ENCODE measurements at regions not wholly inside any gene's neighbourhood (a gene's known extent, or its start where the extent isn't known, plus 50 kb on each side); places are given as distances from the start of the nearest gene placed in this dataset.

- no peaks in the 10 kb centered on the region for H3K36me3 ChIP-seq (ENCODE audit: insufficient read depth, low read length)
- H3K9ac ChIP-seq (ENCODE audit: low read depth, low read length), result no peak overlapping the region
- H3K9me3 ChIP-seq (ENCODE audit: control insufficient read depth, insufficient read depth, low read length), result no peaks in the 10 kb centered on the region
- 0 out of 2 replicates have a peak, but pooled peaks cover 3% of the 10 kb centered on the region for H3K4me1 ChIP-seq (ENCODE audit: insufficient read depth, low read length)
Observed at GRCh38 chr20:11799281-11799684, 118.4 kb upstream of the BTBD3 start.

- Histone ChIP-seq H3K9ac (ENCODE audit: low read depth, low read length) (no peak overlapping the region), H3K9me3 (ENCODE audit: control insufficient read depth, insufficient read depth, low read length) (no peaks in the 10 kb centered on the region), H3K4me1 (ENCODE audit: insufficient read depth, low read length) (no peaks in the 10 kb centered on the region), H3K36me3 (ENCODE audit: insufficient read depth, low read length) (no peaks in the 10 kb centered on the region)
Observed at GRCh38 chr20:11807054-11808048, 110.3 kb upstream of the BTBD3 start.

- no peaks in the 10 kb centered on the region for H3K9me3 ChIP-seq (ENCODE audit: control insufficient read depth, insufficient read depth, low read length)
- H3K4me1 ChIP-seq (ENCODE audit: insufficient read depth, low read length), result no peaks in the 10 kb centered on the region
- no peak overlapping the region for H3K9ac ChIP-seq (ENCODE audit: low read depth, low read length)
- H3K36me3 ChIP-seq (ENCODE audit: insufficient read depth, low read length), result no peaks in the 10 kb centered on the region
Observed at GRCh38 chr20:11808841-11809240, 108.9 kb upstream of the BTBD3 start.

GRCh38 chr20:11810311-11811083 is 107.2 kb upstream of the BTBD3 start:
- H3K4me1 ChIP-seq (ENCODE audit: insufficient read depth, low read length), result no peaks in the 10 kb centered on the region
- no peak overlapping the region for H3K9ac ChIP-seq (ENCODE audit: low read depth, low read length)

GRCh38 chr20:11813106-11813890 is 104.4 kb upstream of the BTBD3 start:
- H3K36me3 ChIP-seq (ENCODE audit: insufficient read depth, low read length), result no peaks in the 10 kb centered on the region
- H3K4me1 ChIP-seq (ENCODE audit: insufficient read depth, low read length), result no peaks in the 10 kb centered on the region
- no peaks in the 10 kb centered on the region for H3K9me3 ChIP-seq (ENCODE audit: control insufficient read depth, insufficient read depth, low read length)
- H3K9ac ChIP-seq (ENCODE audit: low read depth, low read length), result no peak overlapping the region

More at GRCh38 chr20:11810311-11811083, 107.2 kb upstream of the BTBD3 start:
- H3K36me3 ChIP-seq (ENCODE audit: insufficient read depth, low read length), result no peaks in the 10 kb centered on the region
- no peaks in the 10 kb centered on the region for H3K9me3 ChIP-seq (ENCODE audit: control insufficient read depth, insufficient read depth, low read length)

- H3K36me3 ChIP-seq (ENCODE audit: insufficient read depth, low read length), result no peaks in the 10 kb centered on the region
- H3K9me3 ChIP-seq (ENCODE audit: control insufficient read depth, insufficient read depth, low read length), result no peaks in the 10 kb centered on the region
- H3K4me1 ChIP-seq (ENCODE audit: insufficient read depth, low read length), result no peaks in the 10 kb centered on the region
Observed at GRCh38 chr20:11814267-11814666, 103.4 kb upstream of the BTBD3 start.

GRCh38 chr20:11820838-11821237 is 96.9 kb upstream of the BTBD3 start:
- no peaks in the 10 kb centered on the region for H3K4me1 ChIP-seq (ENCODE audit: insufficient read depth, low read length)
- H3K9me3 ChIP-seq (ENCODE audit: control insufficient read depth, insufficient read depth, low read length), result no peaks in the 10 kb centered on the region
- H3K9ac ChIP-seq (ENCODE audit: low read depth, low read length), result no peak overlapping the region
- H3K36me3 ChIP-seq (ENCODE audit: insufficient read depth, low read length), result no peaks in the 10 kb centered on the region

More at GRCh38 chr20:11814267-11814666, 103.4 kb upstream of the BTBD3 start:
- no peak overlapping the region for H3K9ac ChIP-seq (ENCODE audit: low read depth, low read length)

GRCh38 chr20:11822540-11822794 is 95.2 kb upstream of the BTBD3 start:
- H3K36me3 ChIP-seq (ENCODE audit: insufficient read depth, low read length), result no peaks in the 10 kb centered on the region
- H3K4me1 ChIP-seq (ENCODE audit: insufficient read depth, low read length), result no peaks in the 10 kb centered on the region
- no peak overlapping the region for H3K9ac ChIP-seq (ENCODE audit: low read depth, low read length)
- H3K9me3 ChIP-seq (ENCODE audit: control insufficient read depth, insufficient read depth, low read length), result no peaks in the 10 kb centered on the region

GRCh38 chr20:11826334-11826733 is 91.4 kb upstream of the BTBD3 start:
- H3K9ac ChIP-seq (ENCODE audit: low read depth, low read length), result no peak overlapping the region
- no peaks in the 10 kb centered on the region for H3K36me3 ChIP-seq (ENCODE audit: insufficient read depth, low read length)
- H3K9me3 ChIP-seq (ENCODE audit: control insufficient read depth, insufficient read depth, low read length), result no peaks in the 10 kb centered on the region
- no peaks in the 10 kb centered on the region for H3K4me1 ChIP-seq (ENCODE audit: insufficient read depth, low read length)

GRCh38 chr20:11832397-11832796 is 85.3 kb upstream of the BTBD3 start:
- Histone ChIP-seq H3K4me1 (ENCODE audit: insufficient read depth, low read length) (no peaks in the 10 kb centered on the region), H3K9me3 (ENCODE audit: control insufficient read depth, insufficient read depth, low read length) (no peaks in the 10 kb centered on the region), H3K9ac (ENCODE audit: low read depth, low read length) (no peak overlapping the region), H3K36me3 (ENCODE audit: insufficient read depth, low read length) (no peaks in the 10 kb centered on the region)

GRCh38 chr20:11832851-11833250 is 84.8 kb upstream of the BTBD3 start:
- Histone ChIP-seq H3K4me1 (ENCODE audit: insufficient read depth, low read length) (no peaks in the 10 kb centered on the region), H3K9ac (ENCODE audit: low read depth, low read length) (no peak overlapping the region), H3K9me3 (ENCODE audit: control insufficient read depth, insufficient read depth, low read length) (no peaks in the 10 kb centered on the region), H3K36me3 (ENCODE audit: insufficient read depth, low read length) (no peaks in the 10 kb centered on the region)

- no peaks in the 10 kb centered on the region for H3K36me3 ChIP-seq (ENCODE audit: insufficient read depth, low read length)
- H3K9ac ChIP-seq (ENCODE audit: low read depth, low read length), result no peak overlapping the region
- H3K4me1 ChIP-seq (ENCODE audit: insufficient read depth, low read length), result no peaks in the 10 kb centered on the region
- no peaks in the 10 kb centered on the region for H3K9me3 ChIP-seq (ENCODE audit: control insufficient read depth, insufficient read depth, low read length)
Observed at GRCh38 chr20:11833825-11834224, 83.9 kb upstream of the BTBD3 start.

- Histone ChIP-seq H3K36me3 (ENCODE audit: insufficient read depth, low read length) (no peaks in the 10 kb centered on the region), H3K9me3 (ENCODE audit: control insufficient read depth, insufficient read depth, low read length) (no peaks in the 10 kb centered on the region), H3K9ac (ENCODE audit: low read depth, low read length) (no peak overlapping the region), H3K4me1 (ENCODE audit: insufficient read depth, low read length) (no peaks in the 10 kb centered on the region)
Observed at GRCh38 chr20:11838076-11838636, 79.5 kb upstream of the BTBD3 start.

- no peaks in the 10 kb centered on the region for H3K36me3 ChIP-seq (ENCODE audit: insufficient read depth, low read length)
- no peaks in the 10 kb centered on the region for H3K9me3 ChIP-seq (ENCODE audit: control insufficient read depth, insufficient read depth, low read length)
- no peaks in the 10 kb centered on the region for H3K4me1 ChIP-seq (ENCODE audit: insufficient read depth, low read length)
- no peak overlapping the region for H3K9ac ChIP-seq (ENCODE audit: low read depth, low read length)
Observed at GRCh38 chr20:11841972-11842461, 75.7 kb upstream of the BTBD3 start.
